HG02840 (cell line): ENCODE measurements at regions not wholly inside any gene's neighbourhood (a gene's known extent, or its start where the extent isn't known, plus 50 kb on each side); places are given as distances from the start of the nearest gene placed in this dataset.
"Not testable (repeated sequence)": the region's sequence is repeated elsewhere in the genome, so short reads cannot be mapped to it uniquely, and the experiment has no call there.

Experiments
- ATAC-seq: cut with Tn5 transposase; IDR thresholded peaks from one replicate; pipeline ENCODE4 v1.9.1; 2021; ENCODE audit warnings: mild to moderate bottlenecking, moderate library complexity, moderate number of reproducible peaks; ENCODE audit not compliant: unreplicated experiment, low FRiP score

DNA sequence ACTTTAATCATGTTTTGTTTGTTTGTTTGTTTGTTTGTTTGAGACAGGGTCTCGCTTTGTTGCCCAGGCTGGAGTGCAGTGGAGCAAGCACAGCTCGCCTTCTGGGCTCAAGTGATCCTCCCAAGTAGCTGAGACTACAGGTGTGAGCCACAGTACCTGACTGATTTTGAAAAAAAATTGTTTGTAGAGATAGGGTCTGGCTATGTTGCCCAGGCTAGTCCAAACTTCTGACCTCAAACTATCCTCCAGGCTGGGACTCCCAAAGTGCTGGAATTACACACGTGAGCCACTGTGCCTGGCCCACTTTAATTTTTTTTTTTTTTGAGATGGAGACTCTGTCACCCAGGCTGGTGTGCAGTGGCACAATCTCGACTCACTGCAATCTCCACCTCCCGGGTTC, 74.8 kb upstream of the CLDN5 start:
- ATAC-seq, result no peak

DNA sequence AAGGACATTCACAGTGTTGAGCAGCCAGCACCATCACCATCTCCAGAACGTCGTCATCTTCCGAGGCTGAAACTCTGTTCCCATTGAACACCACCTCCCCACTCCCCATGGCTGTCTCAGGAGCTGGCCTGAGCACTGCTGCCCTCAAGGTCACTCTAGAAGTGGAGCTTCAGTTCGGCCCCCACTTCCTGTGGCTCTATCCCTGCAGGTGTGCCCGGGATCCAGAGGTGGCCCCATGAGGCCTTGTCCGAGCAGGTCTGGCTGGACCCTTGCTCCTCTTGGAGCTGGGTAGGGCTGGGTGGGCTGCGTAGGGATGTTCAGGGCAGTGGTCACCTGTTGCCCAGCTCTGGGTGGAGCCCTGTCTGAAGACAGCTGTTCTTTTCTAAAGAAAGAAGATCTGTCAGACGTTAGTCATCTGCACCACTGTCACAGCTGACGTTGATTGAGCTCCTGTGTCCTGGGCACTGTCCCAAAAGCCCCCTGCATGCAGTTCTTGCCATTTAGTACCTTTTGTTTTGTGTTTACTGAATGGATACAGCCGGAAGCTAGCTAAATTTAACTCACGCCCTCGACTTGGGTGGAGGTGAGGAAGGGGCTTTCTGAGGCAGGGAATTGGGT, 75.5 kb upstream of the CLDN5 start:
- ATAC-seq, result no peak

GRCh38 chr22:19603346-19603745, 79.1 kb upstream of the CLDN5 start:
- ATAC-seq, result not testable (repeated sequence)

- ATAC-seq, result no peak
These were observed 79.6 kb upstream of the CLDN5 start for GRCh38 chr22:19603767-19604166.

DNA sequence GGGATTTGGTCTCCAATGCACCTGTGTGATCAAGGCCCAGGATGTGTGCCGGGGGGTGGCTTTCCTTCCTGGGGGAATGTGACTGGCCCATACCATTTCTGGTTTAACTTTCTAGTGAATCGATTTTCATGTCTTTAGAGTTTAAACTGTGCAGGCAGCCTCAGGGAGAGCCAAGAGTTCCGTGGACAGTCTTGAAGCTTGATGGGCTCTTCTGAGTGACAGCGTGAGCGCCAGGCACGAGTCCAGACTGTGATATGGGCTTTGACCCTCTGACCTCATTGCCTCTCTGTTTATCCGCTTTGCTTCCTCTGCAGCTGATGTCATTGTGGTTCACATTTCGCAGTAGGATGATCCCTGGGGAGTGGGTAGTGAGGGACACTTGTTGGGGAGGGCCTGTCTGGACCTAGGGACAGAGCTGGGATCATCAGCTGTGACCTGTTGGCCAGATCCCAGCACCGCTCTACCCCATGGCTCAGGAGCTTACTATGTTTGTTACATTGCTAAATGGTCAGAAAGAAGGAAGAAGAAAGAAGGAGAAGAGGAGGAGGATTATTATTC, 80.6 kb upstream of the CLDN5 start:
- no peak for ATAC-seq

DNA sequence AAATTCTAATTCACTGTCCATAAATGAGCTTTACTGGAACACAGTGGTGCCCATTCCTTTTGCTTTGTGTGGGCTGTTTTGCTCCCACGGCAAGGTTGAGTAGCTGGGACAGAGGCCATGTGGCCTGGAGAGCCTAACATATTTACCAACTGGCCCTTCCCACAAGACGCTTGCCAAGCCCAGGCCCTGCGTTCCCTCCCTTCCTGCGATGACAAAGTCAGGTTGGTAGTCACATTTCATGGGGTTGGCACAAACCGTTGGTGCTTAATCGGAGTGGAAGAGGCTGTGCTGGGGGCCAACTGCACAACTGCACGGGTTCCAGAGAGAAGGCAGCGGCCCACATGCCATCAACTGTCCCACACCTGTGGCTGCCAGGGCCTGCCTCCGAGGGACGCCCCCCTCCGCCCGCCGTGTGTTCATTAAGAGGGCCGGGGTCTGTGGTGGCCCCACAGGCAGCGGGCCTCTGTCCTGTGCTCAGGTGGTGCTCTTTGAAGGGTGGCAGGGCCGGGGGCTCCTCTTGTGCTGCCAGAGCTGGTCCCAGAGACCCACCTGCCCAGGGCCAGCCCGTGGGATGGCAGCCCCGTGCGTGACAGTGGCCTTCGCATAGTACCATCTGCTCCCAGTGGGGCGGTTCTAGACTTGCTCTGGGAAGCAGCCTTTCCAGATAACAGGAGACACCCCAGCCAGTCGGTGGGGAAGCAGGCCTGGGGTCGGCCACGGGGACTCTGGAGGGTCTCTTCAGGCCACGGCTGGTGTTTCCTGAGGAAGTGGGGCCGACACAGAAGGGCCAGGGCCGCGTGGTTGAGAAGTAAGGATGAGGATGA, 81.5 kb upstream of the CLDN5 start:
- no peak for ATAC-seq

GRCh38 chr22:19606332-19607191, 82.4 kb upstream of the CLDN5 start:
- no peak for ATAC-seq

DNA sequence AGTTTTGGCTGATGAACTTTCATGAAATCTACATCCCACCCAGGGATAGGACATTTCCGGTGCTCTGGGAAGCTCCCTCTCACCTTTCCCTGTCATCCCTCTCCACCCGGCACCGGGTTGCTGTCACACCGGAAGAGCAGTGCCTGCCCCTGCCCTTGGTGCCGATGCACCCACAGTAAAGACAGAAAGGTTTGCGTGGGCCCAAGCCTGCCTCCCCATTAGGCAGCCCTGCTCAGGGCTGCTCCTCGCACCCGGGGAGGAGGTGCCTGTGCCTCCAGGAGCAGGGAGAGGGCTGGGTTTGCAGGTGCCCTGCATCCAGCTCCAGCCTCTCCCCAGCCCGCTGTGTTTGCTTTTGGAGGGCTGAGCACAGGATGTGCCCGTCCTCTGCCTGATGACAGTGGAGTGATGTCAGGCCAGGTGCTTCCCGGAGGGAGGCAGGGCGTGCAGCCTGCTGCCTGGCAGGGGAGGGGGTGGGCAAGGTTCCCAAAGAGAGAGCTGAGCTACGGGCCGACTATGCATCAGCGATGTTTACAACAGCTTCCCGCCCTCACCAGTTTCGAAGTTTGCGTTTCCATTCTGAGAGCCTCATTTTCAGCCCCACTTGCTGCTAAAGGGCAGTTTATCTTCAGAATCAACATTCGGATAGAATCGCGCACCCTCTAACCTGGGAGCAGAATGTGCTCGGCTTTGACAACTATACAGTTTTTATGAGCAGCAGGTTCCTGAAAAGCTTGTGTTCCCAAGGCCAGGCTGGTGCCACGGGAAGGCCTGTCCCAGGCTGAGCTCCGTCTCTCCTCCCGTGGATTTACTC, 83.2 kb upstream of the CLDN5 start:
- no peak for ATAC-seq

GRCh38 chr22:19608003-19608690, 83.9 kb upstream of the CLDN5 start:
- no peak for ATAC-seq

GRCh38 chr22:19609753-19610152, 85.5 kb upstream of the CLDN5 start:
- ATAC-seq, result not testable (repeated sequence)

- ATAC-seq, result no peak
These were observed 86.5 kb upstream of the CLDN5 start for GRCh38 chr22:19610518-19611253.

DNA sequence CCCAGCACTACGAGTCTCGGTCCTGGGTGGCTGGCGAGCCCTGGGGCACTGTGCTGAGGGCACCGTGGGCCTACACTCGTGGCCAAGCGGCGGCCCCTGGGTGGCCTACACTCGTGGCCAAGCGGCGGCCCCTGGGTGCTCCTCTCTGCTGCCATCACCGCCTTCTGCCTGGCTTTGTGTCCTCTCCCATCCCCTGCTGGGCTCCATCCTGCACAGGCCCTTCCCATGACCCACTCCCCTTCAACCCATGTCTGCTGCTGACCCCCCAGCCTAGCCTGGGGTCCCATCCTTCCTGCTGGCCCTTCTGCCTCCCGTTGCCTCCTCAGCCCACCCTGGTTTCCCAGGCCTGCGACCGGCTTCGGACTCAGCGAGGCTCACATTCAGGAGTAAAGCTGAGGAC, 87.4 kb upstream of the CLDN5 start:
- no peak for ATAC-seq

- ATAC-seq, result no peak
These were observed 88.8 kb upstream of the CLDN5 start for GRCh38 chr22:19612866-19613572.

DNA sequence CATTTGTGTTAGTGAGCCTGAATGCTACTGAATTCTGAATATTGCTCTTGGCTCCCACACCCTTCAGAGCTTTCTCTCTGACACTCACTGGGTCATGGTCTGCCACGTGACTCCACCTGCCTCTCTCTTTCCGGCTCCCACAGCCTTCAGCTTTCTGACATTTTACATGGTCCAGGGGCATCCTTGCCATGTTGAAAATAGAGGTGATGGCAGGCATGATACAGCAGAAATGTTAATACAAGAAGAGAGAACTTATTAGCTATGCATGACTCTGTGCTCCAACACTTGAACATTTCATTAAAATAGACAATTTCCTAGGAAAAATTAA, 90.3 kb upstream of the CLDN5 start:
- no peak for ATAC-seq

DNA sequence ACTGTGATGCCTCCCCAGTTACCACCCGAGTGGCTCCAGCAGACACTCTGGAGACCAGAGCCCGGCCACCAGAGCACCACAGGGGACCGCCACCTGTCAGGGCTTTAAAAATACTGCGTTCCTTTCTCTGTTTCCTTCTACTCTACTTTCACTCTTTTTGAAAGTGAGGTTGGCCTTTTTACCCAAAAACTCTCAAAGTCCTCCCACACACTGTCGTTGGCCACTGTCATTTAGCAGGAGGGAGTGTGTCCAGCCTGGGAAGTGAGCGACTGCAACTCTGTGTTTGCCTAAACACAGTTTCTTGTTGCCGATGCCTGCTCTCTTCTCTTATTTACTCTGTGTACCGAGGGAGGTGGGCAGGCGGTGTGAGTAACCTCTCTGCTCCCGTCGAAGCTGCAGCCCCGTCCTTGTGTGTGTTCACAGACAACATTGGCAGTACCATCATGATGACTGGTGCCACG, 90.8 kb upstream of the CLDN5 start:
- ATAC-seq, result no peak

DNA sequence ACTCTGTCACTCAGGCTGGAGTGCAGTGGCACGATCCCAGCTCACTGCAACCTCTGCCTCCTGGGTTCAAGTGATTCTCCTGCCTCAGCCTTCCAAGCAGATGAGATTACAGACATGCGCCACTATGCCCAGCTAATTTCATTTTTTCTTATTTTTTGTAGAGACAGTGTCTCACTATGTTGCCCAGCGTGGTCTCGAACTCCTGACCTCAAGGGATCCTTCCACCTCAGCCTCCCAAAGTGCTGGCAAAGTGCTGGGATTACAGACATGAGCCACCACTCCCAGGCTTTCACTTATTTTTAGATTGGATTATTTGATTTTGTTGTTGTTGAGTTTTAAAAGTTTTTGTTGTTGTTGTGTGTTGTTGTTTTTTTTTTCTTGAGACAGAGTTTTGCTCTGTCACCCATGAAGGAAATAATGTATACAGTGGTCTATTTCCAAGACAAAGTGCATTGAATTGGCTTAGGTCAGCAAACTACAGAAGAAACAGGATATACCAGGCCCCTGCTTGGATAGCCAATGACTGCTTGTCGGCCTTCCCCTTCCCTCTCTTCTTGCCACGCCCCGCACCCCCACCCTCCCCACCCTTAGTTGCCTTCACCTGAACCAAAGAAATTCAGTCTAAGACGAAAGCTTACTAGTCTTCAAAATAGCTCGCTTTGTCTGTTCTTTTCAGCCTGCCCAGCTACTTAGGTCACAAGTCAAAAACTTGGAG, 91.8 kb upstream of the CLDN5 start:
- ATAC-seq, result no peak

- peak; percentile 58 for ATAC-seq
These were observed 94.9 kb upstream of the SEPTIN5 start for GRCh38 chr22:19619144-19620009.
